Upper lobe of left lung (tissue), 4 donors: ENCODE measurements at regions not wholly inside any gene's neighbourhood (a gene's known extent, or its start where the extent isn't known, plus 50 kb on each side); places are given as distances from the start of the nearest gene placed in this dataset.

Experiments
- CTCF ChIP-seq, 6 experiments: fragments of 450-650 bp in 4 of 6; fragments of 200-600 bp in 2 of 6; sonication (generic) in 2 of 6; IDR thresholded peaks; one replicate each; pipeline ENCODE4 v1.5.1; 2016 to 2019; ENCODE audit warnings: antibody characterized with exemption in 6 of 6
- POLR2A ChIP-seq, 4 donors: fragments of 450-650 bp; IDR thresholded peaks; one replicate each; pipeline ENCODE4 v1.5.1; 2016 to 2017; ENCODE audit warnings: antibody characterized with exemption in 4 of 4, mild to moderate bottlenecking in 2 of 4

GRCh38 chr12:127595506-127595905 is 671.5 kb upstream of the TMEM132C start:
- TF ChIP-seq CTCF (IDR thresholded peaks at IDR 0.05) (no peak), POLR2A (IDR thresholded peaks at IDR 0.05) (no peak)
